Breast epithelium (tissue), 4 donors: ENCODE measurements at regions not wholly inside any gene's neighbourhood (a gene's known extent, or its start where the extent isn't known, plus 50 kb on each side); places are given as distances from the start of the nearest gene placed in this dataset.
"Not testable (repeated sequence)": the region's sequence is repeated elsewhere in the genome, so short reads cannot be mapped to it uniquely, and the experiment has no call there.

ENCODE experiments used
- DNase-seq, 2 donors: peaks; one replicate each; pipeline ENCODE4 v3.0.0-alpha.2; 2019; ENCODE audit warnings: low spot score in 2 of 2
- H3K27ac ChIP-seq, 2 donors: fragments of 200-600 bp; sonication (generic) in 1 of 2; one replicate each; pipeline ENCODE4 v1.5.1; 2016 to 2019; ENCODE audit warnings: mild to moderate bottlenecking in 1 of 2
- H3K27me3 ChIP-seq, 2 donors: fragments of 200-600 bp; sonication (generic) in 1 of 2; one replicate each; pipeline versions ENCODE4 v1.5.1 to v1.6.0; 2017 to 2019; ENCODE audit warnings: control low read depth in 1 of 2, mild to moderate bottlenecking in 1 of 2
- H3K36me3 ChIP-seq: fragments of 200-600 bp; one replicate; pipeline ENCODE4 v1.5.1; 2019
- H3K4me1 ChIP-seq, 2 donors: fragments of 200-600 bp; sonication (generic); one replicate each; pipeline ENCODE4 v1.5.1; 2016 to 2019; ENCODE audit warnings: control low read depth in 1 of 2
- H3K4me3 ChIP-seq, 3 donors: fragments of 200-600 bp; sonication (generic); 1 replicate in 2 of 3; 2 replicates in 1 of 3; pipeline ENCODE4 v1.5.1; 2016 to 2019; ENCODE audit warnings: mild to moderate bottlenecking in 3 of 3, moderate library complexity in 2 of 3
- H3K9me3 ChIP-seq, 2 donors: fragments of 200-600 bp; sonication (generic) in 1 of 2; one replicate each; pipeline ENCODE4 v1.5.1; 2016 to 2019; ENCODE audit warnings: control low read depth in 1 of 2
- CTCF ChIP-seq, 3 donors: fragments of 450-650 bp; IDR thresholded peaks; one replicate each; pipeline ENCODE4 v1.5.1; 2016 to 2017; ENCODE audit warnings: antibody characterized with exemption in 3 of 3, mild to moderate bottlenecking in 3 of 3, moderate library complexity in 3 of 3
- POLR2A ChIP-seq: fragments of 450-650 bp; IDR thresholded peaks from one replicate; pipeline ENCODE4 v1.6.1; 2016; ENCODE audit warnings: antibody characterized with exemption, mild to moderate bottlenecking, moderate library complexity
- POLR2AphosphoS5 ChIP-seq, 3 donors: sonication (generic); formaldehyde crosslinking; IDR thresholded peaks; one replicate each; pipeline ENCODE4 v1.6.1; 2017; ENCODE audit warnings: antibody characterized with exemption in 3 of 3
- intact Hi-C: fragments of 100-400 bp; cut with DNase I; formaldehyde crosslinking; loops from one replicate; pipeline ENCODE4 v1.15.1; 2023; ENCODE audit warnings: low total_unique reads

DNA sequence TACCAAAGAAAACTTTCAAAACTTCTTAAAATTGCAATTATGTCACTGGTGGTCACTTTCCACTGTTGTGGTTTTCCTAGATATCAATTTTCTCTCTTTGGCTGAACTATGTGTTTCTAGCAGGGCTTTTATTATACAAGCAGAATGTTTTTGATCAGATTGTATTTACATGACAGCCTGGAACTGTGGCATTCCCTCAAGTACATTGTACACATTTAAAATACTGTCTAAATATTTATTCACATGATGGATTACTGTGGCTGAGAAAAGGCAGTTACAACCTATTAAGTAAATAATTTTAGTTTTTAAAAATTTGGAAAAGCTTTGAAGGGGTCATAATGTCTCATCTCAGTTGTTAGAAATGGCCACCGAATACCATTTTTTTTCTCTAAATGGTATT, 231.9 kb upstream of the PPP1R3A start:
- DNase-seq: no peak
- Histone ChIP-seq H3K4me1 (no peaks in the 10 kb centered on the region), H3K27ac (no peak overlapping the region), H3K36me3 (no peaks in the 10 kb centered on the region), H3K27me3 (no peaks in the 10 kb centered on the region), H3K4me3 (no peak overlapping the region), H3K9me3 (no peaks in the 10 kb centered on the region)
- intact Hi-C loops: no loop called here
- TF ChIP-seq CTCF (IDR thresholded peaks at IDR 0.05) (no peak), POLR2AphosphoS5 (IDR thresholded peaks at IDR 0.05) (no peak), POLR2A (no peak)

- Histone ChIP-seq H3K36me3 (no peaks in the 10 kb centered on the region), H3K27me3 (no peaks in the 10 kb centered on the region), H3K4me3 (no peak overlapping the region), H3K27ac (no peak overlapping the region), H3K4me1 (no peaks in the 10 kb centered on the region), H3K9me3 (no peaks in the 10 kb centered on the region)
- TF ChIP-seq POLR2AphosphoS5 (IDR thresholded peaks at IDR 0.05) (no peak), CTCF (IDR thresholded peaks at IDR 0.05) (no peak), POLR2A (no peak)
- no peak for DNase-seq
- intact Hi-C loops: loop anchor here (10.0 kb wide), 1 partner anchor 1854 kb away; no protein-coding TSS in a partner anchor
These were observed 230.0 kb upstream of the PPP1R3A start for GRCh38 chr7:114148779-114149178.

DNA sequence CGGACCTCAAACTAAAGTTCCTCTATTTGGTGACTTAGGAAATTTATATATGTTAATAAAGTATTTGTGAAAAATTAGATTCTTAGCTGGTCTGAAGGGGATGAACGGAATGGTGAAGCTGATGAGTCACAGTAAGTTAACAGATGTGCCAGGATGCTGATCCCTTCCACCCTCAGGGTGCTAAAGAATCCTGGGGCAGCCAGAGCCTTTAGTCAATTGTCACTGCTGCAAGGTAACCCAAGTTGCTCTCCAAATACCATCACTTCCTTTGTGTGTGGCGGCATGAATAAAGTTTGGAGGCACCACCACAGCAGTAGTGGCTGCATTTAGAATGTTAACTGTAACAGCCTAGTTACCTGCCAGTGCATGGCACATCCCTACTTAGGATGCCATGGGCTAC, 222.6 kb upstream of the PPP1R3A start:
- no peak overlapping the region for H3K4me3 ChIP-seq
- TF ChIP-seq POLR2A (no peak), CTCF (IDR thresholded peaks at IDR 0.05) (no peak), POLR2AphosphoS5 (IDR thresholded peaks at IDR 0.05) (no peak)
- intact Hi-C loops: loop anchor here (10.0 kb wide), 1 partner anchor 1847 kb away; no protein-coding TSS in a partner anchor

DNA sequence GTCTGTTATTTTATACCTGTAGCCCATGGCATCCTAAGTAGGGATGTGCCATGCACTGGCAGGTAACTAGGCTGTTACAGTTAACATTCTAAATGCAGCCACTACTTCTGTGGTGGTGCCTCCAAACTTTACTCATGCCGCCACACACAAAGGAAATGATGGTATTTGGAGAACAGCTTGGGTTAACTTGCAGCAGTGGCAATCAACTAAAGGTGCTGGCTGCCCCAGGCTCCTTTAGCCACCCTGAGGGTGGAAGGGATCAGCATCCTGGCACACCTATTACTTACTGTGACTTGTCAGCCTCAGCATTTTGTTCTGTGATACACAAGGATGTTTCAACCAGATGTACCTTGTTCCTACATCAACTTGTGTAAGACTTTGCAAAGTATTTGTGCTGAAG, 221.8 kb upstream of the PPP1R3A start:
- Histone ChIP-seq H3K9me3 (no peaks in the 10 kb centered on the region), H3K36me3 (no peaks in the 10 kb centered on the region), H3K4me1 (no peaks in the 10 kb centered on the region), H3K27me3 (no peaks in the 10 kb centered on the region), H3K27ac (no peak overlapping the region), H3K4me3 (no peak overlapping the region)
- intact Hi-C loops: loop anchor here (10.0 kb wide), 1 partner anchor 1846 kb away; no protein-coding TSS in a partner anchor
- DNase-seq: no peak
- no peak for TF ChIP-seq CTCF (IDR thresholded peaks at IDR 0.05)
- TF ChIP-seq POLR2AphosphoS5 (IDR thresholded peaks at IDR 0.05): no peak
- no peak for TF ChIP-seq POLR2A

More for the DNA sequence above, 222.6 kb upstream of the PPP1R3A start:
- no peaks in the 10 kb centered on the region for H3K4me1 ChIP-seq
- H3K27me3 ChIP-seq: no peaks in the 10 kb centered on the region
- H3K36me3 ChIP-seq: no peaks in the 10 kb centered on the region
- no peak overlapping the region for H3K27ac ChIP-seq
- no peaks in the 10 kb centered on the region for H3K9me3 ChIP-seq
- DNase-seq: no peak

- intact Hi-C loops: loop anchor here (10.0 kb wide), 1 partner anchor 1845 kb away; no protein-coding TSS in a partner anchor
- not testable (repeated sequence) for H3K27me3 ChIP-seq, H3K4me1 ChIP-seq, H3K36me3 ChIP-seq, H3K9me3 ChIP-seq, DNase-seq, H3K4me3 ChIP-seq, H3K27ac ChIP-seq
These were observed 220.9 kb upstream of the PPP1R3A start for GRCh38 chr7:114139690-114140089.

- Histone ChIP-seq H3K4me3 (no peak overlapping the region), H3K36me3 (no peaks in the 10 kb centered on the region), H3K4me1 (no peaks in the 10 kb centered on the region), H3K9me3 (no peaks in the 10 kb centered on the region), H3K27ac (no peak overlapping the region), H3K27me3 (no peaks in the 10 kb centered on the region)
- DNase-seq: no peak
- no peak for TF ChIP-seq POLR2AphosphoS5 (IDR thresholded peaks at IDR 0.05)
- no peak for TF ChIP-seq POLR2A
- no peak for TF ChIP-seq CTCF (IDR thresholded peaks at IDR 0.05)
- intact Hi-C loops: no loop called here
These were observed 219.8 kb upstream of the PPP1R3A start for GRCh38 chr7:114138587-114138986.
